ENCODE measurements at regions not wholly inside any gene's neighbourhood (a gene's known extent, or its start where the extent isn't known, plus 50 kb on each side); places are given as distances from the start of the nearest gene placed in this dataset.

GRCh38 chr7:110210941-110211608 is 879.9 kb upstream of the LRRN3 start:
- H3K4me3 ChIP-seq (ENCODE audit: low read depth, low read length): no peak overlapping the region
- TF ChIP-seq, protein P1, sequence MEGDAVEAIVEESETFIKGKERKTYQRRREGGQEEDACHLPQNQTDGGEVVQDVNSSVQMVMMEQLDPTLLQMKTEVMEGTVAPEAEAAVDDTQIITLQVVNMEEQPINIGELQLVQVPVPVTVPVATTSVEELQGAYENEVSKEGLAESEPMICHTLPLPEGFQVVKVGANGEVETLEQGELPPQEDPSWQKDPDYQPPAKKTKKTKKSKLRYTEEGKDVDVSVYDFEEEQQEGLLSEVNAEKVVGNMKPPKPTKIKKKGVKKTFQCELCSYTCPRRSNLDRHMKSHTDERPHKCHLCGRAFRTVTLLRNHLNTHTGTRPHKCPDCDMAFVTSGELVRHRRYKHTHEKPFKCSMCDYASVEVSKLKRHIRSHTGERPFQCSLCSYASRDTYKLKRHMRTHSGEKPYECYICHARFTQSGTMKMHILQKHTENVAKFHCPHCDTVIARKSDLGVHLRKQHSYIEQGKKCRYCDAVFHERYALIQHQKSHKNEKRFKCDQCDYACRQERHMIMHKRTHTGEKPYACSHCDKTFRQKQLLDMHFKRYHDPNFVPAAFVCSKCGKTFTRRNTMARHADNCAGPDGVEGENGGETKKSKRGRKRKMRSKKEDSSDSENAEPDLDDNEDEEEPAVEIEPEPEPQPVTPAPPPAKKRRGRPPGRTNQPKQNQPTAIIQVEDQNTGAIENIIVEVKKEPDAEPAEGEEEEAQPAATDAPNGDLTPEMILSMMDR (IDR thresholded peaks at IDR 0.05; ENCODE audit: control insufficient read depth, extremely low read depth, insufficient read depth): no peak
- DNase-seq (ENCODE audit: low read depth): no peak

DNA sequence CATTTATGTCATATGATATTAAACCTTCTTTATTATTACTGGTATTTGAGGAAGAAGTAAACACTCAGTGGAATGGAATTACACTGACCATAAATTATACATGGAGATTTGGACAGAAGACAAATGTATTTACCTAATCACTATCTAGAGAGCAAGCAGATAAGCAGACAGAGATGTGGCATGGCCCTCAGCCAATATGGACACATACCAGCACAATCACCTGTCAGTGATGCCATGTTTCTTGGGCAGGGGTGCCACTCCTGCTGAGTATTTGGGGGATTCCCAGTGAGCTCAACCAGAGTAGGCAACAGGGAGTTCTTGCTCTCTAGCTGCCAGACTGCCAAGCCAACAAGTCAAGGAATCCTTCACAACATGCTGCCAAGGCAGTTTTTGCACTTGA is 866.3 kb upstream of the LRRN3 start:
- TF ChIP-seq, protein P1 (IDR thresholded peaks at IDR 0.05; ENCODE audit: control insufficient read depth, extremely low read depth, insufficient read depth): no peak
- H3K4me3 ChIP-seq (ENCODE audit: low read depth, low read length): no peak overlapping the region
- DNase-seq (ENCODE audit: low read depth): no peak

DNA sequence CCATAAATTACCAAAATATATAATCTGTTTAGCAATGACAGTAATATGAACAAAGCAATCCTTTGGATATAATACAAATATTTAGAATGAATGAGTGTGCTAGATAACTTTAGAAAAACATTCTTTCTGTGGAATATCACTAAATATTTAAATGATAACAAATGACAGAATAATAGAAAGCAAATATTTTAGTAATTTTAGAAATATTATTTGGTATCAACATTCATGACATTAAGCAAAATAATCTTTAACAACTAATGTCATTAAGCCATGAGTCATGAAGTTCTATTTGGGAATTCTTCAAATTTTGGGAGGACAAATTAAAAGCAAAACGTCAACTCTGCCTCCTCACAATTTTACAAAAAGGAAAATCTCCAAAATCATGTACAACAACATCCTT is 844.8 kb upstream of the LRRN3 start:
- DNase-seq (ENCODE audit: low read depth): no peak
- no peak overlapping the region for H3K4me3 ChIP-seq (ENCODE audit: low read depth, low read length)
- TF ChIP-seq, protein P1 (IDR thresholded peaks at IDR 0.05; ENCODE audit: control insufficient read depth, extremely low read depth, insufficient read depth): no peak

GRCh38 chr7:110253093-110253492 is 837.8 kb upstream of the LRRN3 start:
- no peak for DNase-seq (ENCODE audit: low read depth)
- TF ChIP-seq, protein P1 (IDR thresholded peaks at IDR 0.05; ENCODE audit: control insufficient read depth, extremely low read depth, insufficient read depth): no peak
- H3K4me3 ChIP-seq (ENCODE audit: low read depth, low read length): no peak overlapping the region

GRCh38 chr7:110257673-110258072 is 833.3 kb upstream of the LRRN3 start:
- no peak for DNase-seq (ENCODE audit: low read depth)
- TF ChIP-seq, protein P1 (IDR thresholded peaks at IDR 0.05; ENCODE audit: control insufficient read depth, extremely low read depth, insufficient read depth): no peak
- no peak overlapping the region for H3K4me3 ChIP-seq (ENCODE audit: low read depth, low read length)

DNA sequence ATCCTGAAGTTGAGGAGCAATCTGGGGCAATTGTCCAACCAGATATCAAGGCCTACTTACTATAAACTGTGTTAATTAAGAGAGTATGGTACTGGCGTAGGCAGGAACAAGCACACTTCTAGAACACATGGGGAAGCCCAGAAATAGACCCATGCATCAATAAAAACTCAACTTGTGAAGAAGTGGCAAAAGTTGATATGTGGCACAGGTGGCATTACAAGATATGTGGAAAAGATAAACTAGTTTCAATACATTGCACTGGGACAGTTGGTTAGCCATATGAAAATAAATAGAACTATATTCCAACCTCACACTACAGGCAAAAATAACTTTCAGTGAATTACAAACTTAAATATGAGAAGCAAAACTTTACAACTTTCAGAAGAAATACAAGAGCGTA is 828.7 kb upstream of the LRRN3 start:
- TF ChIP-seq, protein P1 (IDR thresholded peaks at IDR 0.05; ENCODE audit: control insufficient read depth, extremely low read depth, insufficient read depth): no peak
- H3K4me3 ChIP-seq (ENCODE audit: low read depth, low read length): no peak overlapping the region
- no peak for DNase-seq (ENCODE audit: low read depth)

GRCh38 chr7:110264288-110264687 is 826.6 kb upstream of the LRRN3 start:
- DNase-seq (ENCODE audit: low read depth): no peak
- H3K4me3 ChIP-seq (ENCODE audit: low read depth, low read length): no peak overlapping the region
- TF ChIP-seq, protein P1 (IDR thresholded peaks at IDR 0.05; ENCODE audit: control insufficient read depth, extremely low read depth, insufficient read depth): no peak
